ENCODE measurements at regions not wholly inside any gene's neighbourhood (a gene's known extent, or its start where the extent isn't known, plus 50 kb on each side); places are given as distances from the start of the nearest gene placed in this dataset.

- TF ChIP-seq REST (IDR thresholded peaks at IDR 0.05; ENCODE audit: borderline replicate concordance) (no peak), EZH2 (IDR thresholded peaks at IDR 0.05; ENCODE audit: borderline replicate concordance, insufficient read depth, low read length, poor library complexity, severe bottlenecking) (no peak), CTCF (IDR thresholded peaks at IDR 0.05; ENCODE audit: poor library complexity, severe bottlenecking) (no peak), RAD21 (conservative IDR thresholded peaks at IDR 0.05) (no peak)
Measured at GRCh38 chr6:121694801-121695251, 259.4 kb downstream of the GJA1 start.
